PC-9 (cell line): ENCODE measurements at regions not wholly inside any gene's neighbourhood (a gene's known extent, or its start where the extent isn't known, plus 50 kb on each side); places are given as distances from the start of the nearest gene placed in this dataset.

Source experiments
- BruUV-seq: library from RNA; stranded (reverse); fragments of 400-500 nt; replicated peaks from 2 replicates; lab custom pipeline; 2021; lab: Mats Ljungman, UMichigan
- CTCF ChIA-PET: fragments of 300-600 bp; sonication (Branson Sonifier 250); formaldehyde crosslinking; loops from one replicate; lab custom pipeline; 2022; ENCODE audit warnings: antibody characterized with exemption; lab: Charles Lee
- POLR2A ChIA-PET: fragments of 300-600 bp; sonication (Branson Sonifier 250); formaldehyde crosslinking; loops from one replicate; lab custom pipeline; 2022; ENCODE audit warnings: antibody characterized with exemption; ENCODE audit not compliant: unreplicated experiment; lab: Charles Lee
- DNase-seq, 2 experiments: peaks; one replicate each; pipeline versions ENCODE4 v3.0.0 to v3.0.0-alpha.2; 2015 to 2022; ENCODE audit warnings: mixed read lengths in 1 of 2
- H2AFZ ChIP-seq: fragments of 200-600 bp; sonication (generic); 2 replicates; pipeline ENCODE4 v1.8.1; 2017; ENCODE audit warnings: antibody characterized with exemption
- H3F3A ChIP-seq: fragments of 200-600 bp; sonication (generic); 2 replicates; pipeline ENCODE4 v1.8.1; 2017; ENCODE audit warnings: antibody characterized with exemption, mild to moderate bottlenecking, low read depth; ENCODE audit not compliant: insufficient read depth
- H3K27ac ChIP-seq: fragments of 200-600 bp; sonication (generic); 2 replicates; pipeline ENCODE4 v1.6.1; 2016; ENCODE audit warnings: mixed run types
- H3K27me3 ChIP-seq: fragments of 200-600 bp; sonication (generic); 2 replicates; pipeline ENCODE4 v1.6.1; 2016; ENCODE audit warnings: low read depth, mixed run types; ENCODE audit not compliant: insufficient read depth
- H3K36me3 ChIP-seq: fragments of 200-600 bp; sonication (generic); 2 replicates; pipeline ENCODE4 v1.6.1; 2016; ENCODE audit warnings: low read depth, mixed run types
- H3K4me1 ChIP-seq: fragments of 200-600 bp; sonication (generic); replicated peaks from 2 replicates; pipeline ENCODE4 v1.6.1; 2016; ENCODE audit warnings: mixed run types; ENCODE audit not compliant: insufficient read depth
- H3K4me2 ChIP-seq: fragments of 200-600 bp; sonication (generic); 2 replicates; pipeline ENCODE4 v1.6.1; 2017; ENCODE audit warnings: mixed run types
- H3K4me3 ChIP-seq: fragments of 200-600 bp; sonication (generic); 2 replicates; pipeline ENCODE4 v1.6.1; 2016; ENCODE audit warnings: mixed run types
- H3K79me2 ChIP-seq: fragments of 200-600 bp; sonication (generic); 2 replicates; pipeline ENCODE4 v1.6.1; 2017; ENCODE audit warnings: low read depth, mixed run types
- H3K9me2 ChIP-seq: fragments of 200-600 bp; sonication (generic); 2 replicates; pipeline ENCODE4 v1.8.1; 2017; ENCODE audit warnings: mild to moderate bottlenecking; ENCODE audit not compliant: insufficient read depth
- H3K9me3 ChIP-seq: fragments of 200-600 bp; sonication (generic); 2 replicates; pipeline ENCODE4 v1.8.1; 2016; ENCODE audit warnings: low read depth; ENCODE audit not compliant: insufficient read depth
- H4K20me1 ChIP-seq: fragments of 200-600 bp; sonication (generic); 2 replicates; pipeline ENCODE4 v1.8.1; 2017; ENCODE audit not compliant: insufficient read depth
- EZH2 ChIP-seq: fragments of 200-600 bp; sonication (generic); IDR thresholded peaks from 2 replicates; pipeline ENCODE4 v1.8.0; 2017; ENCODE audit warnings: antibody characterized with exemption, low read depth
- intact Hi-C: fragments of 100-400 bp; cut with micrococcal nuclease; formaldehyde crosslinking; loops from one replicate; pipeline ENCODE4 v1.10.0; 2022; ENCODE audit not compliant: unreplicated experiment
- TF ChIP-seq, protein P1 (sequence below): fragments of 200-600 bp; sonication (generic); conservative IDR thresholded peaks from 2 replicates; pipeline ENCODE4 v1.6.1; 2017; ENCODE audit warnings: mixed run types, antibody characterized with exemption, mild to moderate bottlenecking, moderate library complexity

DNA sequence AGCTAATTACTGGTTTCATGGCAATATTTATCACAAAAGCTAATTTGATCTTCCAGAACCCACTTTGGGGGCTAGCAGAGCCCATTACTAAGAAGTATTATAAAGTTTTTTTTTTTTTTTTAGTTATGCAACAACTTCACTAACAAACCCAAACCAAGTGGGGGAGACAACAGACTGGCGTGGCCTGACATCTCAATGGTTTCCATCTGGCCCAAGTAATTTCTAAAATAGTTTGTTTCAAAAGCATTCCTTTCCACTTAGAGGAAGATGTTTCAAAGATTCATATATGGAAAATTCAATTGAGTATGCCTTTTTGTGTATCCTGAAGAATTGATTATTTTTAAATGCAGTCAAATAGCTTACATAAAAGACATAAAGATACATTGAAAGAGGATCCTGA is 367.1 kb downstream of the HRH4 start:
- H4K20me1 ChIP-seq = no peaks in the 10 kb centered on the region
- DNase-seq = no peak
- POLR2A ChIA-PET = no interaction called here
- H3K9me3 ChIP-seq = no peaks in the 10 kb centered on the region
- H3F3A ChIP-seq = no peaks in the 10 kb centered on the region
- H3K4me1 ChIP-seq = no peaks in the 10 kb centered on the region
- H3K79me2 ChIP-seq = no peaks in the 10 kb centered on the region
- no peaks in the 10 kb centered on the region for H3K27me3 ChIP-seq
- H3K4me3 ChIP-seq = no peak overlapping the region
- no peaks in the 10 kb centered on the region for H3K36me3 ChIP-seq
- H2AFZ ChIP-seq = no peak overlapping the region
- H3K4me2 ChIP-seq = no peak overlapping the region
- H3K27ac ChIP-seq = no peak overlapping the region
- intact Hi-C loops = no loop called here
- no TSS peak for BruUV-seq
- no peaks in the 10 kb centered on the region for H3K9me2 ChIP-seq
- CTCF ChIA-PET = no interaction called here
- TF ChIP-seq, protein P1, sequence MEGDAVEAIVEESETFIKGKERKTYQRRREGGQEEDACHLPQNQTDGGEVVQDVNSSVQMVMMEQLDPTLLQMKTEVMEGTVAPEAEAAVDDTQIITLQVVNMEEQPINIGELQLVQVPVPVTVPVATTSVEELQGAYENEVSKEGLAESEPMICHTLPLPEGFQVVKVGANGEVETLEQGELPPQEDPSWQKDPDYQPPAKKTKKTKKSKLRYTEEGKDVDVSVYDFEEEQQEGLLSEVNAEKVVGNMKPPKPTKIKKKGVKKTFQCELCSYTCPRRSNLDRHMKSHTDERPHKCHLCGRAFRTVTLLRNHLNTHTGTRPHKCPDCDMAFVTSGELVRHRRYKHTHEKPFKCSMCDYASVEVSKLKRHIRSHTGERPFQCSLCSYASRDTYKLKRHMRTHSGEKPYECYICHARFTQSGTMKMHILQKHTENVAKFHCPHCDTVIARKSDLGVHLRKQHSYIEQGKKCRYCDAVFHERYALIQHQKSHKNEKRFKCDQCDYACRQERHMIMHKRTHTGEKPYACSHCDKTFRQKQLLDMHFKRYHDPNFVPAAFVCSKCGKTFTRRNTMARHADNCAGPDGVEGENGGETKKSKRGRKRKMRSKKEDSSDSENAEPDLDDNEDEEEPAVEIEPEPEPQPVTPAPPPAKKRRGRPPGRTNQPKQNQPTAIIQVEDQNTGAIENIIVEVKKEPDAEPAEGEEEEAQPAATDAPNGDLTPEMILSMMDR = no peak
- TF ChIP-seq EZH2 = no peak

DNA sequence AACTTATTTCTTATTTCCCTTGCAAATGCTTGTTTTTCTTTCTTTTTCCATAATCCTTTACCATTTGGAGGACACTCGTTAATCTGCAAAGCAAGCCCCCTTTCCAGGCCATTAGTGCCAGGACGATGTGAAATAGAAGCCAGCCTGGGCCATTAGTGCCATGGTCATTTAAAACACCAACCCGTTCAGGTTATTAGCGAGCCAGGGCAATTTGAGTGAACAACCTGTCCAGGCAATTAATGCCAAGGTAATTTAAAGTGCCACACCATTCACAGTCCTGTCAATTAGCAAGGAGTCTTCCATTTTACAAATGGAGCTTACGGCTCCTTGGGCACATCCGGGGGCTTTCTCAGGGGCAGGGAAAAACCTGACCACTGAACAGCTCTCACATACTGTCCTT is 370.6 kb downstream of the HRH4 start:
- no peak for TF ChIP-seq EZH2
- TF ChIP-seq, protein P1 = no peak
- intact Hi-C loops = no loop called here
- Histone ChIP-seq H4K20me1 (no peaks in the 10 kb centered on the region), H3K4me3 (no peak overlapping the region), H2AFZ (no peak overlapping the region), H3K36me3 (no peaks in the 10 kb centered on the region), H3K79me2 (no peaks in the 10 kb centered on the region), H3K27me3 (no peaks in the 10 kb centered on the region), H3K4me1 (no peaks in the 10 kb centered on the region), H3K4me2 (no peak overlapping the region), H3K9me3 (no peaks in the 10 kb centered on the region), H3K27ac (no peak overlapping the region), H3F3A (no peaks in the 10 kb centered on the region), H3K9me2 (no peaks in the 10 kb centered on the region)
- POLR2A ChIA-PET = no interaction called here
- CTCF ChIA-PET = no interaction called here
- no TSS peak for BruUV-seq
- no peak for DNase-seq

DNA sequence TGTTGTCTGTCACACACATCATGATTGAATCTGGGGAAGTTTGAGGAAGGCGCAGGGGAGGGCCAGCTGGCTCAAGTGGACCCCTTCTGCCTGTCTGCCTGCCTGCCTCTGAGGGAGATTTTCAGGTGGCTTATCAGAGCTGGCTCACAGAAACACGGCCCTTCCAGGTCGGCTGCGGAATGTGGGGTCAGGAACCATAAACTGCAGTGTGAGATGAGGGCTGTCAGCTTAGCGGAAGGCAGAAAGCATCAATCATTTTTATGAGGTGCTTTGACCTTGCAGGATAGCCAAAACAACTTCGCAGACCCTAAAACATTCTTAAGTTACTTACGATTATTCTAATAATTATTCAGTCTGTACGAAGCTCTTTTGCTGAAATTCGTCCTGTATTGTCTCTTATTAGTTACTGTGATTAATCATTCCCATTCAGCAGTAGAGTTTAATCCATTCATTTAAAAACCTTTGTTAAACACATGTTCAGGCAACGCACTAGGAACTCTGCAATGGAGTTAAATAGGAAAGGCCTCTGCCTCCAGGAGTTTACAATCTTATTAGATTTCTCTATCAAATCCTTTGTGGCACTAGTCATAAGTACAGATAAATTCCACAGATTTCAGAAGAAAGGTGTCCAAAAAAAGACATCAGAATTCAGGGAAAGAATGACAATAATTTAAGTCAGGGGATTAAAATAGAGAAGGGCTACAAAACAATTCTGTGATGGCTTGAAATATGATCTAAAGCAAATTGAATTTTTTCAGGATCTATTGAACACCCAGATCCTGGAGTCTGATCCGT is 371.6 kb downstream of the HRH4 start:
- BruUV-seq = no TSS peak

More for the DNA sequence above, 371.6 kb downstream of the HRH4 start:
- no peak overlapping the region for H2AFZ ChIP-seq
- no peaks in the 10 kb centered on the region for H3K36me3 ChIP-seq
- H3F3A ChIP-seq = no peaks in the 10 kb centered on the region
- no peak overlapping the region for H3K4me3 ChIP-seq
- no peaks in the 10 kb centered on the region for H4K20me1 ChIP-seq
- TF ChIP-seq, protein P1 = no peak
- no peak for TF ChIP-seq EZH2
- no peaks in the 10 kb centered on the region for H3K4me1 ChIP-seq
- no peaks in the 10 kb centered on the region for H3K9me3 ChIP-seq
- no peak for DNase-seq
- no peak overlapping the region for H3K4me2 ChIP-seq
- H3K9me2 ChIP-seq = no peaks in the 10 kb centered on the region
- no peaks in the 10 kb centered on the region for H3K27me3 ChIP-seq
- POLR2A ChIA-PET = no interaction called here
- CTCF ChIA-PET = no interaction called here
- H3K79me2 ChIP-seq = no peaks in the 10 kb centered on the region
- H3K27ac ChIP-seq = no peak overlapping the region
- intact Hi-C loops = no loop called here
